ENCODE measurements at regions not wholly inside any gene's neighbourhood (a gene's known extent, or its start where the extent isn't known, plus 50 kb on each side); places are given as distances from the start of the nearest gene placed in this dataset.

DNA sequence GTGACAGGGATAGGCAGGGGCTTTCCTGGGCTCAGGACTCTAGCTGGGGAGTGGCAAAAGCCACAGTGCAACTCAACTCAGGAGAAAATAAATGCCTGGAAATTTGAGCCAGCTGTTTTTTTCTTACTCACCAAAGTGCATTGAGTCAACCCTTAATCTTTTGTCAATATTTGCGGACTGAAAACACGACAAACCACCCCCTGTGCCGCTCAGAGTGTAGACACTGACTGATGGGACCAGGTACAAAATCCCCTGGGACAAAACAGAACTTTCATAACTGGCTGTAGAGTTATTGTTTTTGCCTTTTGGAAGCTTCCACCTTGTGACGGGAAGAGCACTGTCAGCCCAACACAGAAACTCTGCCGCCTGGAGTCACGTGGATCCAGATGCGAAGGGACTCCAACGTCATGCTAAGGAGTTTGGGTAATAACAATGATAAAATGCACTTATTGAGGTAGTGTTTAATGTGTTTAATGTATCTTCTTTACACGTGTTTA is 164.6 kb downstream of the PLPP3 start:
- TF ChIP-seq POLR2A (IDR thresholded peaks at IDR 0.05; ENCODE audit: low read length) (no peak), GATA1 (IDR thresholded peaks at IDR 0.05; ENCODE audit: low read depth, low read length) (no peak)

Data from erythroblast (primary cell).